HG02571 (cell line): ENCODE measurements at regions not wholly inside any gene's neighbourhood (a gene's known extent, or its start where the extent isn't known, plus 50 kb on each side); places are given as distances from the start of the nearest gene placed in this dataset.
"Not testable (repeated sequence)": the region's sequence is repeated elsewhere in the genome, so short reads cannot be mapped to it uniquely, and the experiment has no call there.

ENCODE experiments used
- ATAC-seq: cut with Tn5 transposase; IDR thresholded peaks from one replicate; pipeline ENCODE4 v1.9.1; 2021; ENCODE audit warnings: mild to moderate bottlenecking, moderate library complexity; ENCODE audit not compliant: unreplicated experiment

- ATAC-seq, result not testable (repeated sequence)
Observed at GRCh38 chr2:87687550-87688270, 60.2 kb upstream of the PLGLB2 start.

GRCh38 chr2:87691899-87692592 is 55.8 kb upstream of the PLGLB2 start:
- not testable (repeated sequence) for ATAC-seq

- ATAC-seq, result not testable (repeated sequence)
Observed at GRCh38 chr2:87692914-87693313, 55.0 kb upstream of the PLGLB2 start.

GRCh38 chr2:87693882-87694281 is 54.0 kb upstream of the PLGLB2 start:
- not testable (repeated sequence) for ATAC-seq

GRCh38 chr2:87695596-87696323 is 52.1 kb upstream of the PLGLB2 start:
- not testable (repeated sequence) for ATAC-seq
